ENCODE measurements at regions not wholly inside any gene's neighbourhood (a gene's known extent, or its start where the extent isn't known, plus 50 kb on each side); places are given as distances from the start of the nearest gene placed in this dataset.

DNA sequence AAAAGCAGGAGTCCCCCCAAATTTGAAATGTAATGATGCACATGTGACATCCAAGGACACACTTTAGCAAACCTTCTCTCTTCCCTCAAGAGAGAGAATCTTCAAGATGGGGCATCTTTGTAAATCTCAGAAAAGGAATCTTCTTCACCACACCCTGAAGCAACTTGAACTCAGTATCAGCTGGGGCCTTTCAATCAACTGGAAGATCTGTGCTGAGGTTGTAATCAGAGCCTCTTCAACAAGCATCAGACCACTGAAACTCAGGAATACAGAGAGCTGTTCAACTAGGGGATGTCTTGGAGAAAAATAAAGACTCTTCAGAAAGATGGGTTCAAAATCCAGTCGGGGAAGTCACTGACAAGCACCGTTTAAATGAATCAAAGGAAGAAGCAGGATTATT, 92.5 kb upstream of the CAMK1G start:
- TF ChIP-seq POLR2AphosphoS5 (IDR thresholded peaks at IDR 0.05) (no peak), POLR2A (IDR thresholded peaks at IDR 0.05) (no peak)
- TF ChIP-seq, protein P1, sequence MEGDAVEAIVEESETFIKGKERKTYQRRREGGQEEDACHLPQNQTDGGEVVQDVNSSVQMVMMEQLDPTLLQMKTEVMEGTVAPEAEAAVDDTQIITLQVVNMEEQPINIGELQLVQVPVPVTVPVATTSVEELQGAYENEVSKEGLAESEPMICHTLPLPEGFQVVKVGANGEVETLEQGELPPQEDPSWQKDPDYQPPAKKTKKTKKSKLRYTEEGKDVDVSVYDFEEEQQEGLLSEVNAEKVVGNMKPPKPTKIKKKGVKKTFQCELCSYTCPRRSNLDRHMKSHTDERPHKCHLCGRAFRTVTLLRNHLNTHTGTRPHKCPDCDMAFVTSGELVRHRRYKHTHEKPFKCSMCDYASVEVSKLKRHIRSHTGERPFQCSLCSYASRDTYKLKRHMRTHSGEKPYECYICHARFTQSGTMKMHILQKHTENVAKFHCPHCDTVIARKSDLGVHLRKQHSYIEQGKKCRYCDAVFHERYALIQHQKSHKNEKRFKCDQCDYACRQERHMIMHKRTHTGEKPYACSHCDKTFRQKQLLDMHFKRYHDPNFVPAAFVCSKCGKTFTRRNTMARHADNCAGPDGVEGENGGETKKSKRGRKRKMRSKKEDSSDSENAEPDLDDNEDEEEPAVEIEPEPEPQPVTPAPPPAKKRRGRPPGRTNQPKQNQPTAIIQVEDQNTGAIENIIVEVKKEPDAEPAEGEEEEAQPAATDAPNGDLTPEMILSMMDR (IDR thresholded peaks at IDR 0.05) = no peak

Data from sigmoid colon (tissue), 4 donors.